ENCODE measurements at regions not wholly inside any gene's neighbourhood (a gene's known extent, or its start where the extent isn't known, plus 50 kb on each side); places are given as distances from the start of the nearest gene placed in this dataset.

DNA sequence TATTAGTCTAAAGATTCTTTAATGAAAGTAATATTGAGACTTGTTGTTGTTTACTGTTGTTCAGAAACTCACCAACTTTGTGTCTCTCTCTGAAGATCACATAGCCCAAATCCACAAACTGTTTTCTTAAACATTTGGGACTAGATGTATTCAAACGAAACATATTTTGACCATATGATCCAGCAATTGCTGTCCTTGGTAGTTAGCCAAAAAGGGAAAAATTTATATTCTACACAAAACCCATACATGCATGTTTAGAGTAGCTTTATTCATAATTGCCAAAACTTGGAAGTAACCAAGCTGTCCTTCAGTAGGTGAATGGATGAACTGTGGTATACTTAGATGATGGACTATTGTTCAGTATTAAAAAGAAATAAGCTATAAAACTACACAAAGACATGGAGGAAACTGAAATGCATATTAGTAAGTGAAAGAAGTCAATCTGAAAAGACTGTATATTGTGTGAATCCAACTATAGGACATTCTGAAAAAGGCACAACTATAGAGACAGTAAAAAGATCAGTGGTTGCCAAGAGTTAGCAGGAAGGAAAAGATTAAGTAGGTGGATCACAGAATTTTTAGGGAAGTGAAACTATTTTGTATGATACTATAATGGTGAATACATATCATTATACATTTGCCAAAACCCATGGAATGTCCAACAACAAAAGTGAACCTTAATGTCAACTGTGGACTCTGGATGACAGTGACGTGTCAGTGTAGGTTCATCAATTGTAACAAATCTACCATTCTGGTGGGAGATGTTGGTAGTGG lies 442.9 kb downstream of the INSC start:
- no peak for ATAC-seq (ENCODE audit: low FRiP score)
- no peak for DNase-seq (ENCODE audit: low spot score)

DNA sequence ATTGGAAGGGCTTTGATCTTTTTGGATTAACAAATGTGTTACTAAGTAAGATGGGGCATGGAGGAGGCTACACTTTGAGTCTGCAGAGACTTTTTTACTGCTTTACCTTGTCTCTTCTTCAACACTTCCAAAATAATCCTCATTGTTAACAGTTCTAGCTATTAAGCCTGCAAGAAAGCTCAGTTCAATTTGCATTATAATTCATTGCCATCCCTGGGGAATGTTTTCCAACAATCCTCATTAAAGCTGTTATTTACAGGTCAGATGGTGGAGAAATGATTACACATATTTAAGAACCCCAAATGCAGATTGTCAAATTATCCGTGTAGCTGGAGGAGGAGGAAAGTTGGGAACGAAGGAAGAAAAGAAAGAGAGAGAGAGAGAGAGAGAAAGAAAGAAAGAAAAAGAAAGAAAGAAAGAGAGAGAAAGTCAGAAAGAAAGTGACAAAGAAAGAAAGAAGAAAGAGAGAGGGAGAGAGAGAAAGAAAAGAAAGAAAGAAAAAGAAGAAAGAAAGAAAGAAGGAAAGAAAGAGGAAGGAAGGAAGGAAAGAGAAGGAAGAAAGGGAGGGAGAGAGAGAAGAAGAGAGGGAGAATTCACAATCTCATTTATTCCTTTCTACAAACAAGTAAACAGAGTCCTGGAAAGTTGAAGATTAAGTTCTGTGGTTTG lies 443.9 kb downstream of the INSC start:
- TF ChIP-seq, protein P1, sequence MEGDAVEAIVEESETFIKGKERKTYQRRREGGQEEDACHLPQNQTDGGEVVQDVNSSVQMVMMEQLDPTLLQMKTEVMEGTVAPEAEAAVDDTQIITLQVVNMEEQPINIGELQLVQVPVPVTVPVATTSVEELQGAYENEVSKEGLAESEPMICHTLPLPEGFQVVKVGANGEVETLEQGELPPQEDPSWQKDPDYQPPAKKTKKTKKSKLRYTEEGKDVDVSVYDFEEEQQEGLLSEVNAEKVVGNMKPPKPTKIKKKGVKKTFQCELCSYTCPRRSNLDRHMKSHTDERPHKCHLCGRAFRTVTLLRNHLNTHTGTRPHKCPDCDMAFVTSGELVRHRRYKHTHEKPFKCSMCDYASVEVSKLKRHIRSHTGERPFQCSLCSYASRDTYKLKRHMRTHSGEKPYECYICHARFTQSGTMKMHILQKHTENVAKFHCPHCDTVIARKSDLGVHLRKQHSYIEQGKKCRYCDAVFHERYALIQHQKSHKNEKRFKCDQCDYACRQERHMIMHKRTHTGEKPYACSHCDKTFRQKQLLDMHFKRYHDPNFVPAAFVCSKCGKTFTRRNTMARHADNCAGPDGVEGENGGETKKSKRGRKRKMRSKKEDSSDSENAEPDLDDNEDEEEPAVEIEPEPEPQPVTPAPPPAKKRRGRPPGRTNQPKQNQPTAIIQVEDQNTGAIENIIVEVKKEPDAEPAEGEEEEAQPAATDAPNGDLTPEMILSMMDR (IDR thresholded peaks at IDR 0.05), result no peak
- ATAC-seq (ENCODE audit: low FRiP score) (no peak), DNase-seq (ENCODE audit: low spot score) (no peak)

More for the DNA sequence above, 442.9 kb downstream of the INSC start:
- TF ChIP-seq, protein P1 (IDR thresholded peaks at IDR 0.05), result no peak

DNA sequence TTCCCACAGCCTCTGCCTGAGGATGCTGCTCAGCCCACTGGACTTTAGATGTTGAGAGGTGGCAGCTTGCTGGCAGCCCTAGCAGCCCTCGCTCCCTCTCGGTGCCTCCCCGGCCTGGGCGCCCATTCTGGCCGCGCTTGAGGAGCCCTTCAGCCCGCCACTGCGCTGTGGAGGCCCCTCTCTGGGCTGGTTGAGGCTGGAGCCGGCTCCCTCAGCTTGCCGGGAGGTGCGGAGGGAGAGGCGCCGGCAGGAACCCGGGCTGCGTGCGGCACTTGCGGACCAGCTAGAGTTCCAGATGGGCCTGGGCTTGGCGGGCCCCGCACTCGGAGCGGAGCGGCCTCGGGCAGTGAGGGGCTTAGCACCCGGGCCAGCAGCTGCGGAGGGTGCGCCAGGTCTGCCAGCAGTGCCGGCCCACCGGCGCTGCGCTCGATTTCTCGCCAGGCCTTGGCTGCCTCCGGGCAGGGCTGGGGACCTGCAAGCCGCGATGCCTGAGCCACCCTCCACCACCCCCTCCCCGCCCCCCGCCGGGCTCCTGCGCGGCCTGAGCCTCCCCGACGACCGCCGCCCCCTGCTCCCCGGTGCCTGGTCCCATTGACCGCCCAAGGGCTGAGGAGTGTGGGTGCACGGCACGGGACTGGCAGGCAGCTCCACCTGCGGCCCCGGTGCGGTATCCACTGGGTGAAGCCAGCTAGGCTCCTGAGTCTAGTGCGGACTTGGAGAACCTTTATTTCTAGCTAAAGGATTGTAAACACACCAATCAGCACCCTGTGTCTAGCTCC lies 446.2 kb downstream of the INSC start:
- TF ChIP-seq, protein P1 (IDR thresholded peaks at IDR 0.05), result no peak
- ATAC-seq (ENCODE audit: low FRiP score) (no peak), DNase-seq (ENCODE audit: low spot score) (no peak)

DNA sequence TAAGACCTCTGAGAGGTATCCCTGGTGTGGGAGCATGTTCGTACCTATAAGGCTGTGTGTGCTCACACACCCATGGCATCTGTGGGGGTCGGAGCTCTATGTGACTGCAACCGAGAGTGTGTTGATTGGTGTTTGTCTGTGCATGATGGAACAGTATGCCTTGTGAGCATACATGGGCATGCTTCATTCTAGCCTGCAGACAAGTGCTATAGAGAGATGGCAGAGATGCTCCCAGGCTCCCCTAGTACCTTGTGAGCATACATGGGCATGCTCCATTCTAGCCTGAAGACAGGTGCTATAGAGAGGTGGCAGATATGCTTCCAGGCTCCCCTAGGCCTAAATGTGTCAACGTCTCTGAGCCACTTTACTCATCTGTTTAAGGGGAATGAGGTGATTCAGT lies 447.5 kb downstream of the INSC start:
- DNase-seq (ENCODE audit: low spot score) (no peak), ATAC-seq (ENCODE audit: low FRiP score) (no peak)
- TF ChIP-seq, protein P1 (IDR thresholded peaks at IDR 0.05), result no peak

DNA sequence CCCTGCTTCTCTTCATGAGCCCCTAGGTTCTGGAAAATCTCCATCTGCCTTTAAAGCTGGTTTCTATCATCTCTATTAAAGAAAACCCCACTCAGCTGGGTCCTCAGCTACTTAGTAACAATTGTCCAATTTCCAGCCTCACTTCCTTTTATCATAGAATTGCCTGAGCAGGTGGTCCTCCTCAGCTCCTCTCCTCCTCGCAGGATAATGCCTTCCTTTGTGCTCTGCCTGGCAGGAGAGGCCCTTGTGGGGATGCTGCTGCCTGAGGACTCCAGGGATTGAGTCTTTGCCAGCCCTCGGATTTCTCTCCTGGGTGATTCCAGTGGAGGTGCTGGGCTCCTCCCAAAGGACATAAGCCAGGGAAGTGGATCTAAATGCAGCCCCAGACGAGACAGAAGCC lies 448.3 kb downstream of the INSC start:
- ATAC-seq (ENCODE audit: low FRiP score) (no peak), DNase-seq (ENCODE audit: low spot score) (no peak)
- TF ChIP-seq, protein P1 (IDR thresholded peaks at IDR 0.05), result no peak

DNA sequence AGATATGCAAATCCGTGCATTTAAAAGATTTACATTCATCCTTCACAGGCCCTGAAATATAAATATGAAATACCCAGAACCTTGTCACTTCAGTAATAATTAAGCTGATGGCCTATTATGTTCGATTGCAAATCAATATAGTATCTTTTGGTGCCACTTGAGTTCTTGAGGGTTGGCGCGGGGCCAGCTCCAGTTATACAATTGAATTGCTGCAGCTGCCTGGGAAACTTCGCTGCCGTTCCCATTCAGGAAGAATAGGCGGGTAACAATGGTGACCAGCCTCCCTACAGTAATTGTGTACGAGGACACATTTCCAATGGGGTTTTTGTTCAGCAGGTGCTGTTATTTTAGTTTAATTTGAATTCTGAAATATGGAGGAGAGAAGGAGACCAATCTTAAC lies 451.2 kb downstream of the INSC start:
- TF ChIP-seq, protein P1 (IDR thresholded peaks at IDR 0.05), result no peak
- DNase-seq (ENCODE audit: low spot score), result no peak
- no peak for ATAC-seq (ENCODE audit: low FRiP score)

Measured in omental fat pad (tissue), 3 donors.